H1 (cell line): ENCODE measurements at regions not wholly inside any gene's neighbourhood (a gene's known extent, or its start where the extent isn't known, plus 50 kb on each side); places are given as distances from the start of the nearest gene placed in this dataset.

Experiments used
- CBX8 ChIP-seq: fragments of 300-800, 300-1000 bp; sonication (generic); IDR thresholded peaks from 2 replicates; pipeline ENCODE4 v1.7.1; 2016; ENCODE audit warnings: low read depth, low read length, borderline replicate concordance
- CEBPB ChIP-seq: IDR thresholded peaks from 2 replicates; pipeline ENCODE4 v1.6.1; 2012; ENCODE audit warnings: low read depth, low read length
- CHD7 ChIP-seq: fragments of 300-600 bp; sonication (generic); IDR thresholded peaks from 2 replicates; pipeline ENCODE4 v1.7.1; 2012; ENCODE audit warnings: low read length, moderate library complexity, mild to moderate bottlenecking, inconsistent platforms; ENCODE audit not compliant: insufficient replicate concordance
- CTCF ChIP-seq, 3 experiments: IDR thresholded peaks; 1 replicate in 2 of 3; 2 replicates in 1 of 3; pipeline versions ENCODE4 v1.5.1 to v1.6.1; 2011; ENCODE audit warnings: low read length in 3 of 3, mild to moderate bottlenecking in 3 of 3, inconsistent platforms in 2 of 3, low read depth in 1 of 3, moderate library complexity in 1 of 3; ENCODE audit not compliant: insufficient read depth in 1 of 3; ENCODE audit errors: control extremely low read depth in 1 of 3
- EZH2 ChIP-seq: fragments of 200-600 bp; sonication (generic); IDR thresholded peaks from 2 replicates; pipeline ENCODE4 v1.7.1; 2012; ENCODE audit warnings: low read depth, mild to moderate bottlenecking, moderate library complexity, low read length, inconsistent platforms; ENCODE audit not compliant: severe bottlenecking
- PHF8 ChIP-seq: fragments of 200-600 bp; sonication (generic); conservative IDR thresholded peaks from 2 replicates; pipeline ENCODE4 v1.7.1; 2012; ENCODE audit warnings: low read depth, mild to moderate bottlenecking, inconsistent platforms, low read length, moderate library complexity
- SP2 ChIP-seq: IDR thresholded peaks from 2 replicates; pipeline ENCODE4 v1.6.1; 2012; ENCODE audit warnings: mild to moderate bottlenecking, low read length, inconsistent platforms

GRCh38 chr5:168073991-168074800, 217.2 kb upstream of the WWC1 start (continued):
- no peak for TF ChIP-seq CHD7
- no peak for TF ChIP-seq EZH2
- no peak for TF ChIP-seq CTCF (IDR thresholded peaks at IDR 0.05; ENCODE audit: control extremely low read depth in 1 of 3, insufficient read depth in 1 of 3, low read depth in 1 of 3, low read length in 3 of 3)
- no peak for TF ChIP-seq SP2
- TF ChIP-seq CBX8, result no peak
- TF ChIP-seq PHF8, result no peak
- no peak for TF ChIP-seq CEBPB
